ENCODE measurements at regions not wholly inside any gene's neighbourhood (a gene's known extent, or its start where the extent isn't known, plus 50 kb on each side); places are given as distances from the start of the nearest gene placed in this dataset.
"Not testable (repeated sequence)": the region's sequence is repeated elsewhere in the genome, so short reads cannot be mapped to it uniquely, and the experiment has no call there.

- DNase-seq, result no peak
- intact Hi-C loops (cut with DNase I), result no loop called here
These were observed 634.7 kb upstream of the ZNF804A start for GRCh38 chr2:183963609-183964008.

GRCh38 chr2:183964565-183964964 lies 633.8 kb upstream of the ZNF804A start:
- DNase-seq, result no peak
- intact Hi-C loops (cut with DNase I), result no loop called here

GRCh38 chr2:183967756-183968155 lies 630.6 kb upstream of the ZNF804A start:
- no peak for DNase-seq
- intact Hi-C loops (cut with DNase I), result no loop called here

- DNase-seq; intact Hi-C loops (cut with DNase I): not testable (repeated sequence)
These were observed 622.7 kb upstream of the ZNF804A start for GRCh38 chr2:183975676-183976075.

GRCh38 chr2:183984871-183985270 lies 613.5 kb upstream of the ZNF804A start:
- intact Hi-C loops (cut with DNase I), result no loop called here

GRCh38 chr2:183991968-183992367 lies 606.4 kb upstream of the ZNF804A start:
- DNase-seq, result no peak
- intact Hi-C loops (cut with DNase I), result no loop called here

More at GRCh38 chr2:183984871-183985270, 613.5 kb upstream of the ZNF804A start:
- DNase-seq, result no peak

- intact Hi-C loops (cut with DNase I), result no loop called here
- DNase-seq, result no peak
These were observed 605.3 kb upstream of the ZNF804A start for GRCh38 chr2:183993052-183993451.

GRCh38 chr2:183995632-183996031 lies 602.7 kb upstream of the ZNF804A start:
- intact Hi-C loops (cut with DNase I), result no loop called here
- no peak for DNase-seq

- intact Hi-C loops (cut with DNase I), result no loop called here
- DNase-seq, result no peak
These were observed 601.2 kb upstream of the ZNF804A start for GRCh38 chr2:183996825-183997793.

- intact Hi-C loops (cut with DNase I), result no loop called here
- DNase-seq, result no peak
These were observed 600.1 kb upstream of the ZNF804A start for GRCh38 chr2:183998041-183998796.

- intact Hi-C loops (cut with DNase I), result no loop called here
- no peak for DNase-seq
These were observed 599.5 kb upstream of the ZNF804A start for GRCh38 chr2:183998797-183999190.

GRCh38 chr2:184004289-184004947 lies 593.9 kb upstream of the ZNF804A start:
- intact Hi-C loops (cut with DNase I), result no loop called here

GRCh38 chr2:184004948-184005672 lies 593.2 kb upstream of the ZNF804A start:
- DNase-seq, result peak in 1 of 10 donors; percentile 45
- intact Hi-C loops (cut with DNase I), result no loop called here

More at GRCh38 chr2:184004289-184004947, 593.9 kb upstream of the ZNF804A start:
- no peak for DNase-seq

GRCh38 chr2:184006998-184007397 lies 591.3 kb upstream of the ZNF804A start:
- intact Hi-C loops (cut with DNase I), result no loop called here
- no peak for DNase-seq

- intact Hi-C loops (cut with DNase I), result no loop called here
- DNase-seq, result no peak
These were observed 571.4 kb upstream of the ZNF804A start for GRCh38 chr2:184026961-184027360.

GRCh38 chr2:184030245-184030644 lies 568.1 kb upstream of the ZNF804A start:
- intact Hi-C loops (cut with DNase I), result no loop called here
- DNase-seq, result no peak

GRCh38 chr2:184030989-184031388 lies 567.3 kb upstream of the ZNF804A start:
- DNase-seq, result no peak
- intact Hi-C loops (cut with DNase I), result no loop called here

- intact Hi-C loops (cut with DNase I), result no loop called here
- DNase-seq, result no peak
These were observed 566.8 kb upstream of the ZNF804A start for GRCh38 chr2:184031402-184032147.

GRCh38 chr2:184032983-184033382 lies 565.3 kb upstream of the ZNF804A start:
- DNase-seq, result no peak
- intact Hi-C loops (cut with DNase I), result no loop called here

GRCh38 chr2:184037273-184037672 lies 561.1 kb upstream of the ZNF804A start:
- intact Hi-C loops (cut with DNase I), result no loop called here
- DNase-seq, result no peak
